Thyroid gland (tissue), 4 donors: ENCODE measurements at regions not wholly inside any gene's neighbourhood (a gene's known extent, or its start where the extent isn't known, plus 50 kb on each side); places are given as distances from the start of the nearest gene placed in this dataset.

Source experiments
- CTCF ChIP-seq, 6 experiments: fragments of 200-600 bp in 3 of 6; fragments of 450-650 bp in 3 of 6; sonication (generic) in 3 of 6; IDR thresholded peaks; one replicate each; pipeline ENCODE4 v1.5.1; 2016 to 2019; ENCODE audit warnings: antibody characterized with exemption in 6 of 6, mild to moderate bottlenecking in 2 of 6, inconsistent platforms in 1 of 6, moderate library complexity in 1 of 6
- POLR2A ChIP-seq, 2 donors: fragments of 450-650 bp; IDR thresholded peaks; one replicate each; pipeline ENCODE4 v1.6.1; 2017; ENCODE audit warnings: antibody characterized with exemption in 2 of 2, mild to moderate bottlenecking in 2 of 2, moderate library complexity in 1 of 2

GRCh38 chr2:21920721-21921120, 797.0 kb downstream of the TDRD15 start:
- TF ChIP-seq CTCF (IDR thresholded peaks at IDR 0.05), result no peak
- TF ChIP-seq POLR2A (IDR thresholded peaks at IDR 0.05), result no peak
